Type B pancreatic cell (in vitro differentiated cells): ENCODE measurements at regions not wholly inside any gene's neighbourhood (a gene's known extent, or its start where the extent isn't known, plus 50 kb on each side); places are given as distances from the start of the nearest gene placed in this dataset.

Source experiments
- DNase-seq: peaks from one replicate; pipeline ENCODE4 v3.0.0; 2021; ENCODE audit warnings: mixed read lengths; ENCODE audit not compliant: unreplicated experiment; ENCODE audit errors: extremely low spot score
- H3K27ac Mint-ChIP-seq: 2 replicates; pipeline ENCODE4 v1.8.0; 2021; ENCODE audit warnings: mild to moderate bottlenecking, mixed read lengths
- H3K27me3 Mint-ChIP-seq: 2 replicates; pipeline ENCODE4 v1.8.0; 2021; ENCODE audit warnings: mixed read lengths
- H3K36me3 Mint-ChIP-seq: 2 replicates; pipeline ENCODE4 v1.8.0; 2021; ENCODE audit warnings: mixed read lengths
- H3K4me1 Mint-ChIP-seq: one replicate; pipeline ENCODE4 v1.8.0; 2021; ENCODE audit warnings: mixed read lengths; ENCODE audit not compliant: unreplicated experiment
- H3K4me3 Mint-ChIP-seq: 2 replicates; pipeline ENCODE4 v1.8.0; 2021; ENCODE audit warnings: mild to moderate bottlenecking, mixed read lengths
- H3K9me3 Mint-ChIP-seq: 2 replicates; pipeline ENCODE4 v1.8.0; 2021; ENCODE audit warnings: mixed read lengths
- TF ChIP-seq, protein P1 (sequence below): fragments of 200-600 bp; sonication (generic); conservative IDR thresholded peaks from 2 replicates; pipeline ENCODE4 v1.5.0; 2021; ENCODE audit warnings: antibody characterized with exemption, mild to moderate bottlenecking

DNA sequence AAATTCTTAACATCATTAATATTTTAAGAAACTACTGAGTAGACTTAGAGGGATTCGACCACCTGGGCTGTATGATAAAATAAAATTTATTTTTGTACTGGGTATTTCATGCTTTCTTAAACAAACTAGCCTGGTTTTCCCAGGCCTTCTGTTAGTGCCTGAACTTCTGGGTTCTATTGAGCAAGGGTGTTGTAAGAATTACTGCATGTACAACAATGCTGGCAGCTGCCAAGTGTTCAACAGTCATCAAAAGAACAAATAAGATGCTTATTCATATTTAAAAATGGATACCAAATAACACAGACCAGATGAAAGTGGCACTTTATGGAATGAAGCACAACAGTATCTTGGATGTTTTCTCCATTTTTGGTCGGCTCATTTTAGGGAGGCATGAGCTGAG lies 123.2 kb upstream of the FBXL7 start:
- Mint-ChIP-seq H3K36me3 (no peaks in the 10 kb centered on the region), H3K27me3 (peaks cover 3% of the 10 kb centered on the region), H3K4me1 (no peaks in the 10 kb centered on the region), H3K27ac (no peak overlapping the region), H3K4me3 (no peak overlapping the region), H3K9me3 (peaks cover 4% of the 10 kb centered on the region)
- DNase-seq: no peak
- TF ChIP-seq, protein P1, sequence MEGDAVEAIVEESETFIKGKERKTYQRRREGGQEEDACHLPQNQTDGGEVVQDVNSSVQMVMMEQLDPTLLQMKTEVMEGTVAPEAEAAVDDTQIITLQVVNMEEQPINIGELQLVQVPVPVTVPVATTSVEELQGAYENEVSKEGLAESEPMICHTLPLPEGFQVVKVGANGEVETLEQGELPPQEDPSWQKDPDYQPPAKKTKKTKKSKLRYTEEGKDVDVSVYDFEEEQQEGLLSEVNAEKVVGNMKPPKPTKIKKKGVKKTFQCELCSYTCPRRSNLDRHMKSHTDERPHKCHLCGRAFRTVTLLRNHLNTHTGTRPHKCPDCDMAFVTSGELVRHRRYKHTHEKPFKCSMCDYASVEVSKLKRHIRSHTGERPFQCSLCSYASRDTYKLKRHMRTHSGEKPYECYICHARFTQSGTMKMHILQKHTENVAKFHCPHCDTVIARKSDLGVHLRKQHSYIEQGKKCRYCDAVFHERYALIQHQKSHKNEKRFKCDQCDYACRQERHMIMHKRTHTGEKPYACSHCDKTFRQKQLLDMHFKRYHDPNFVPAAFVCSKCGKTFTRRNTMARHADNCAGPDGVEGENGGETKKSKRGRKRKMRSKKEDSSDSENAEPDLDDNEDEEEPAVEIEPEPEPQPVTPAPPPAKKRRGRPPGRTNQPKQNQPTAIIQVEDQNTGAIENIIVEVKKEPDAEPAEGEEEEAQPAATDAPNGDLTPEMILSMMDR: no peak

DNA sequence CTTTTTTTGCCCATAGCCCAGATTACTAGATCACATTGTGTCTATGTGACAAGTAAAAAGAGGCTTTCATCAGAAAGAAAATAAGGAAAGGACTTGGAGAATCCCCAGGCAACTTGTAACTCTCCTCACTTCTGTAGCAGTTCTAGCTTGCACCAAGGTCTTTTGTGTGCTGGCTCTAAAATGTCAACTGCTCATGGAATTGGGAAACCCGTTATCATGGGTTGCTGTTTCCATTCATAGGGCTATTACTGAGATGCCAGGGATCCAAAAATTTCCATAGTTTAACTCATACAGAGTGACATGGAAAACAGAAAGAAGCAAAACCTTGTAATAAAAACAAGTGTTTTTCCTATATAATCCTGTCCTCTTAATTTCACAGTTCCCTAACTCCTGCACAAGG lies 123.9 kb upstream of the FBXL7 start:
- DNase-seq: no peak
- H3K27me3 Mint-ChIP-seq: peaks cover 3% of the 10 kb centered on the region
- TF ChIP-seq, protein P1: no peak
- no peak overlapping the region for H3K4me3 Mint-ChIP-seq
- H3K9me3 Mint-ChIP-seq: peaks cover 4% of the 10 kb centered on the region
- H3K4me1 Mint-ChIP-seq: no peaks in the 10 kb centered on the region
- no peaks in the 10 kb centered on the region for H3K36me3 Mint-ChIP-seq
- H3K27ac Mint-ChIP-seq: no peak overlapping the region

DNA sequence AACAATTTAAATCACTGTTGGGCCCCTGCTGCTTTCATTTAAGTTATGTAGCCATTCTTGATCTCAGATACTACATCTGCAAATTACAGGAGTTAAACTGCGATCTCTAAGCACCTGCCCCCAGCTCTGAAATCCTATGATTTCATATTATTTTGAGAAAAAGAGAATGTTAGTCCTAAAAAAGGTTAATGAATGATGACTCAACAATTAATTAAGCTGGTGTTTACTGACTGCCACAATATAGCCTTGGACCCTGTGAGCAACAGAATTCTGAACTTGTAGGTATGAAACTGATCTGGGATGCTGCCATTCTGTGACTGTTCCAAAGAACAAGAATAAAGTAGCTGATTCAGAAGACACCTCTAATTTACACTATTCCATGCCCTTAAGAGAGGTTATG lies 124.4 kb upstream of the FBXL7 start:
- H3K36me3 Mint-ChIP-seq: no peaks in the 10 kb centered on the region
- H3K4me3 Mint-ChIP-seq: no peak overlapping the region
- no peak overlapping the region for H3K27ac Mint-ChIP-seq
- DNase-seq: no peak
- H3K9me3 Mint-ChIP-seq: peaks cover 4% of the 10 kb centered on the region
- peaks cover 3% of the 10 kb centered on the region for H3K27me3 Mint-ChIP-seq
- no peaks in the 10 kb centered on the region for H3K4me1 Mint-ChIP-seq
- TF ChIP-seq, protein P1: no peak

DNA sequence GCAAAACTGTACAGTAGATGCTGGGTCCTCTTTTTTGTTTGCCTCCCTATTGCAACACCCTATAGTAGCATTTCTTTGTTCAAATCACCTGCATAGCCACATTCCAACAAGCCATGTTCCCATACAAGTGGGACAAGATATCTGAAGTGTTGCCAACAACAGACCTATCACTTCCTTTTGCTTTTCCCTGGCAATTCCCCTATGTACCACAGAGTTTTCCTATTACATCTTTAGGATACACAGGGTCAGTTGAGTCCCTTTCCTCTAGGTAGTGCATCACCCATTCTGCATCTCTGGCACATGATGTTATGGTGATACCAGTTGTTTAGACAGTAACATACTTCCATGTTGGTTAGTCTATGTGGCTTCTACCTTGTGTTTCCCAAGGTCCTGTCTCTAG lies 125.1 kb upstream of the FBXL7 start:
- Mint-ChIP-seq H3K4me3 (no peak overlapping the region), H3K9me3 (peaks cover 4% of the 10 kb centered on the region), H3K36me3 (no peaks in the 10 kb centered on the region), H3K27me3 (peaks cover 3% of the 10 kb centered on the region), H3K4me1 (no peaks in the 10 kb centered on the region), H3K27ac (no peak overlapping the region)
- TF ChIP-seq, protein P1: no peak
- DNase-seq: no peak

DNA sequence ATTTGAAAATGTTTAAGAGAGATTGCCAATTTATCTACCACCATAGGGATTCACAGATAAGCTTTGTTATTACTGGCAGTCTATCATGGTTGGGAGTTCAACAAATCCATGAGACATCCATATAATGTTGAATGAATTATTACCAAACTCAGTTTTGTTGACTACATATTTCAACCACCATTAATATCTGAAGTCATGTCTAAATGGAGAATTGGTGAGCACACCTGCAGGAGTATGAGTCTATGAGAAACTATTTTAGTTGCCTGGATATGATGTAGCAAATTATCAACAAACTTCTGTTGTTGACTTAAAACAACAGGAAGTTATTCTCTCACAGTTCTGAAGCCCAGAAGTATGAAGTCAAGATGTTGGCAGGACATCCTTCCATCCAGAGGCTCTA lies 126.8 kb upstream of the FBXL7 start:
- TF ChIP-seq, protein P1: no peak
- Mint-ChIP-seq H3K27ac (no peak overlapping the region), H3K9me3 (peaks cover 4% of the 10 kb centered on the region), H3K27me3 (peaks cover 3% of the 10 kb centered on the region), H3K36me3 (no peaks in the 10 kb centered on the region), H3K4me3 (no peak overlapping the region), H3K4me1 (no peaks in the 10 kb centered on the region)
- no peak for DNase-seq

DNA sequence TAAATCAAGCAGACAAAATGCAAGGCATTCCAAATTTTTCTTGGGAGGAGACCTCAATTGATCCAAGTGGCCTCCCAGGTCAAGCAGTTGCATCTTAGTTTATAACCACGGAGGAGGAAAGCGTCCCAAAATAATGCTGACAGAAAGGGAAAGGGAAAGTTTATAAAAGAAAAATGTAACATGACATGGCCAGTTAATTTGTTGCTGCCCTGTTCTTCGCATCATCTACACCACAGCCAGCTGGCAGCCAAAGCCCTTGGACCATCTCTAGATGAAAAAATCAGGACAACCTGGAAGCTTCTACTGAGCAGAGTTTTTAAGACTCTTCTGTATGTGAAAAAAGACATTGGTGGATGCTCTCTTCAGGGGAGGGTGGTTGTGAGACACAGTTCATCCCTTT lies 128.8 kb upstream of the FBXL7 start:
- Mint-ChIP-seq H3K36me3 (no peaks in the 10 kb centered on the region), H3K27ac (no peak overlapping the region)

More for the DNA sequence above, 128.8 kb upstream of the FBXL7 start:
- no peak for DNase-seq
- H3K27me3 Mint-ChIP-seq: peaks cover 3% of the 10 kb centered on the region
- H3K4me3 Mint-ChIP-seq: no peak overlapping the region
- H3K9me3 Mint-ChIP-seq: peaks cover 4% of the 10 kb centered on the region
- no peaks in the 10 kb centered on the region for H3K4me1 Mint-ChIP-seq
- TF ChIP-seq, protein P1: no peak
